Esophagus muscularis mucosa (tissue), 4 donors: ENCODE measurements at regions not wholly inside any gene's neighbourhood (a gene's known extent, or its start where the extent isn't known, plus 50 kb on each side); places are given as distances from the start of the nearest gene placed in this dataset.

Experiments used
- DNase-seq: peaks from one replicate; pipeline ENCODE4 v3.0.0-alpha.2; 2017; ENCODE audit errors: extremely low spot score
- H3K27ac ChIP-seq, 4 donors: fragments of 200-600 bp; sonication (generic); replicated peaks in 1 of 4; 1 replicate in 3 of 4; 2 replicates in 1 of 4; pipeline ENCODE4 v1.5.1; 2016 to 2019; ENCODE audit warnings: mild to moderate bottlenecking in 1 of 4
- H3K27me3 ChIP-seq, 4 donors: fragments of 200-600 bp; sonication (generic); one replicate each; pipeline versions ENCODE4 v1.5.1 to v1.6.0; 2016 to 2019
- H3K36me3 ChIP-seq, 4 donors: fragments of 200-600 bp; sonication (generic); one replicate each; pipeline ENCODE4 v1.5.1; 2016 to 2019
- H3K4me1 ChIP-seq, 4 donors: fragments of 200-600 bp; sonication (generic); one replicate each; pipeline ENCODE4 v1.5.1; 2016 to 2019
- H3K4me3 ChIP-seq, 4 donors: fragments of 200-600 bp; sonication (generic); 1 replicate in 2 of 4; 2 replicates in 2 of 4; pipeline ENCODE4 v1.5.1; 2016 to 2019; ENCODE audit warnings: mild to moderate bottlenecking in 4 of 4, moderate library complexity in 1 of 4
- H3K9me3 ChIP-seq, 4 donors: fragments of 200-600 bp; sonication (generic); 1 replicate in 3 of 4; 2 replicates in 1 of 4; pipeline ENCODE4 v1.5.1; 2016 to 2019
- CTCF ChIP-seq, 3 experiments: fragments of 200-600 bp in 2 of 3; fragments of 450-650 bp in 1 of 3; sonication (generic) in 2 of 3; IDR thresholded peaks; one replicate each; pipeline ENCODE4 v1.5.1; 2017 to 2019; ENCODE audit warnings: antibody characterized with exemption in 3 of 3, mild to moderate bottlenecking in 2 of 3, moderate library complexity in 1 of 3
- EP300 ChIP-seq: sonication (generic); formaldehyde crosslinking; IDR thresholded peaks from one replicate; pipeline ENCODE4 v1.6.1; 2017; ENCODE audit warnings: antibody characterized with exemption
- POLR2A ChIP-seq: fragments of 450-650 bp; IDR thresholded peaks from one replicate; pipeline ENCODE4 v1.6.1; 2017; ENCODE audit warnings: antibody characterized with exemption, moderate library complexity, mild to moderate bottlenecking, low read depth
- POLR2AphosphoS5 ChIP-seq, 2 donors: sonication (generic); formaldehyde crosslinking; IDR thresholded peaks; one replicate each; pipeline ENCODE4 v1.6.1; 2017; ENCODE audit warnings: antibody characterized with exemption in 2 of 2
- WGBS: methylation state at CpG from one replicate; pipeline ENCODE4 v1.1.5; 2018; 5-methylcytosine and 5-hydroxymethylcytosine counted together
- intact Hi-C: fragments of 100-400 bp; cut with DNase I; formaldehyde crosslinking; loops from one replicate; pipeline ENCODE4 v1.15.1; 2023

GRCh38 chr6:120994573-120994967 lies 339.7 kb downstream of the TBC1D32 start:
- no peak overlapping the region for H3K27ac ChIP-seq
- H3K36me3 ChIP-seq, result no peaks in the 10 kb centered on the region
- intact Hi-C loops, result no loop called here
- no peak overlapping the region for H3K4me3 ChIP-seq
- no peaks in the 10 kb centered on the region for H3K9me3 ChIP-seq
- 74% methylated on average over 4 of the region's 4 CpGs for WGBS
- H3K4me1 ChIP-seq, result no peaks in the 10 kb centered on the region
- DNase-seq, result no peak
- TF ChIP-seq POLR2A (no peak), CTCF (IDR thresholded peaks at IDR 0.05) (no peak), EP300 (no peak), POLR2AphosphoS5 (IDR thresholded peaks at IDR 0.05) (no peak)
- no peaks in the 10 kb centered on the region for H3K27me3 ChIP-seq

- WGBS, result 88% methylated on average over 2 of the region's 2 CpGs
- no peak overlapping the region for H3K4me3 ChIP-seq
- no peaks in the 10 kb centered on the region for H3K36me3 ChIP-seq
- no peaks in the 10 kb centered on the region for H3K4me1 ChIP-seq
- no peaks in the 10 kb centered on the region for H3K9me3 ChIP-seq
- no peaks in the 10 kb centered on the region for H3K27me3 ChIP-seq
- intact Hi-C loops, result no loop called here
- no peak for TF ChIP-seq POLR2A
- no peak for TF ChIP-seq CTCF (IDR thresholded peaks at IDR 0.05)
- TF ChIP-seq POLR2AphosphoS5 (IDR thresholded peaks at IDR 0.05), result no peak
- TF ChIP-seq EP300, result no peak
- no peak overlapping the region for H3K27ac ChIP-seq
- DNase-seq, result no peak
These were observed 340.2 kb downstream of the TBC1D32 start for GRCh38 chr6:120993929-120994572.

GRCh38 chr6:120992257-120992656 lies 342.0 kb downstream of the TBC1D32 start:
- Histone ChIP-seq H3K4me3 (no peak overlapping the region), H3K9me3 (no peaks in the 10 kb centered on the region), H3K27me3 (no peaks in the 10 kb centered on the region), H3K27ac (no peak overlapping the region), H3K36me3 (no peaks in the 10 kb centered on the region), H3K4me1 (no peaks in the 10 kb centered on the region)
- no peak for TF ChIP-seq CTCF (IDR thresholded peaks at IDR 0.05)
- intact Hi-C loops, result no loop called here
- no peak for DNase-seq

GRCh38 chr6:120990866-120991265 lies 343.4 kb downstream of the TBC1D32 start:
- DNase-seq, result no peak
- Histone ChIP-seq H3K27me3 (no peaks in the 10 kb centered on the region), H3K9me3 (no peaks in the 10 kb centered on the region), H3K27ac (no peak overlapping the region), H3K4me1 (no peaks in the 10 kb centered on the region), H3K36me3 (no peaks in the 10 kb centered on the region), H3K4me3 (no peak overlapping the region)
- no peak for TF ChIP-seq POLR2AphosphoS5 (IDR thresholded peaks at IDR 0.05)
- no peak for TF ChIP-seq EP300
- TF ChIP-seq CTCF (IDR thresholded peaks at IDR 0.05), result no peak
- no peak for TF ChIP-seq POLR2A
- intact Hi-C loops, result no loop called here
- WGBS, result 84% methylated on average over 5 of the region's 5 CpGs

- no peaks in the 10 kb centered on the region for H3K36me3 ChIP-seq
- TF ChIP-seq POLR2A (no peak), EP300 (no peak), POLR2AphosphoS5 (IDR thresholded peaks at IDR 0.05) (no peak), CTCF (IDR thresholded peaks at IDR 0.05) (no peak)
- no peak overlapping the region for H3K27ac ChIP-seq
- no peaks in the 10 kb centered on the region for H3K27me3 ChIP-seq
- no peak for DNase-seq
- H3K4me3 ChIP-seq, result no peak overlapping the region
- H3K9me3 ChIP-seq, result no peaks in the 10 kb centered on the region
- intact Hi-C loops, result no loop called here
- no peaks in the 10 kb centered on the region for H3K4me1 ChIP-seq
These were observed 352.4 kb downstream of the TBC1D32 start for GRCh38 chr6:120981835-120982234.
